ENCODE measurements at regions not wholly inside any gene's neighbourhood (a gene's known extent, or its start where the extent isn't known, plus 50 kb on each side); places are given as distances from the start of the nearest gene placed in this dataset.

- no peak for TF ChIP-seq CTCF (IDR thresholded peaks at IDR 0.05; ENCODE audit: insufficient read depth, low read length)
- TF ChIP-seq POLR2AphosphoS5 (IDR thresholded peaks at IDR 0.05; ENCODE audit: low read depth), result no peak
Measured at GRCh38 chr4:162458051-162458450, 294.3 kb upstream of the FSTL5 start.

Measured in HL-60 (cell line).